IPS DF 6.9 (cell line): ENCODE measurements at regions not wholly inside any gene's neighbourhood (a gene's known extent, or its start where the extent isn't known, plus 50 kb on each side); places are given as distances from the start of the nearest gene placed in this dataset.

Source experiments
- DNase-seq: peaks from one replicate; pipeline ENCODE4 v3.0.0-alpha.2; 2013; ENCODE audit warnings: low read depth, low spot score
- H3K27ac ChIP-seq: one replicate; pipeline ENCODE4 v1.5.1; 2013; ENCODE audit warnings: low read length, control low read depth
- H3K27me3 ChIP-seq: 2 replicates; pipeline ENCODE4 v1.6.1; 2013; ENCODE audit warnings: mild to moderate bottlenecking, low read length; ENCODE audit not compliant: control insufficient read depth, insufficient read depth
- H3K36me3 ChIP-seq: 2 replicates; pipeline ENCODE4 v1.6.1; 2013; ENCODE audit warnings: low read length; ENCODE audit not compliant: control insufficient read depth, insufficient read depth
- H3K4me1 ChIP-seq: 2 replicates; pipeline ENCODE4 v1.6.1; 2013; ENCODE audit warnings: low read length; ENCODE audit not compliant: control insufficient read depth, insufficient read depth
- H3K4me3 ChIP-seq: 2 replicates; pipeline ENCODE4 v1.5.1; 2013; ENCODE audit warnings: mild to moderate bottlenecking, low read length
- H3K9me3 ChIP-seq: 2 replicates; pipeline ENCODE4 v1.6.1; 2013; ENCODE audit warnings: low read length, inconsistent platforms; ENCODE audit not compliant: control insufficient read depth, insufficient read depth
- WGBS: extraction: QIAGEN DNeasy Blood & Tissue Kit; methylation state at CpG from one replicate; pipeline ENCODE4 v1.1.7; 2013; ENCODE audit warnings: mixed read lengths, missing lambda C conversion rate; ENCODE audit not compliant: insufficient read length, insufficient coverage; 5-methylcytosine and 5-hydroxymethylcytosine counted together

- no peak overlapping the region for H3K27ac ChIP-seq
- no peak for DNase-seq
- no peak overlapping the region for H3K4me3 ChIP-seq
- no CpG with 5 or more reads among the region's 2 CpGs for WGBS
- no peaks in the 10 kb centered on the region for H3K27me3 ChIP-seq
- H3K36me3 ChIP-seq: no peaks in the 10 kb centered on the region
- H3K9me3 ChIP-seq: no peaks in the 10 kb centered on the region
- H3K4me1 ChIP-seq: no peaks in the 10 kb centered on the region
Measured at GRCh38 chr18:64264171-64264570, 115.3 kb upstream of the LINC00305 start.

- Histone ChIP-seq H3K4me3 (no peak overlapping the region), H3K4me1 (no peaks in the 10 kb centered on the region), H3K9me3 (no peaks in the 10 kb centered on the region), H3K36me3 (no peaks in the 10 kb centered on the region), H3K27ac (no peak overlapping the region), H3K27me3 (no peaks in the 10 kb centered on the region)
- WGBS: 100% methylated on average over 1 of the region's 2 CpGs
- no peak for DNase-seq
Measured at GRCh38 chr18:64260810-64261209, 111.9 kb upstream of the LINC00305 start.

GRCh38 chr18:64259871-64260270 lies 111.0 kb upstream of the LINC00305 start:
- no peaks in the 10 kb centered on the region for H3K9me3 ChIP-seq
- no peaks in the 10 kb centered on the region for H3K27me3 ChIP-seq
- WGBS: no CpG with 5 or more reads among the region's 4 CpGs
- no peak for DNase-seq
- no peak overlapping the region for H3K4me3 ChIP-seq
- H3K36me3 ChIP-seq: no peaks in the 10 kb centered on the region
- no peaks in the 10 kb centered on the region for H3K4me1 ChIP-seq
- H3K27ac ChIP-seq: no peak overlapping the region

GRCh38 chr18:64258111-64258650 lies 109.3 kb upstream of the LINC00305 start:
- H3K27ac ChIP-seq: no peak overlapping the region
- DNase-seq: no peak
- H3K36me3 ChIP-seq: no peaks in the 10 kb centered on the region
- no peaks in the 10 kb centered on the region for H3K9me3 ChIP-seq
- no peaks in the 10 kb centered on the region for H3K4me1 ChIP-seq
- no CpG with 5 or more reads among the region's 5 CpGs for WGBS
- H3K4me3 ChIP-seq: no peak overlapping the region
- no peaks in the 10 kb centered on the region for H3K27me3 ChIP-seq

GRCh38 chr18:64254399-64255093 lies 105.7 kb upstream of the LINC00305 start:
- Histone ChIP-seq H3K27me3 (no peaks in the 10 kb centered on the region), H3K36me3 (no peaks in the 10 kb centered on the region), H3K4me1 (no peaks in the 10 kb centered on the region), H3K27ac (no peak overlapping the region), H3K4me3 (no peak overlapping the region), H3K9me3 (no peaks in the 10 kb centered on the region)
- WGBS: no CpG with 5 or more reads among the region's 2 CpGs
- DNase-seq: no peak

GRCh38 chr18:64253873-64254272 lies 105.0 kb upstream of the LINC00305 start:
- DNase-seq: no peak
- no CpG with 5 or more reads among the region's 2 CpGs for WGBS
- no peaks in the 10 kb centered on the region for H3K27me3 ChIP-seq
- H3K27ac ChIP-seq: no peak overlapping the region
- no peaks in the 10 kb centered on the region for H3K36me3 ChIP-seq
- no peaks in the 10 kb centered on the region for H3K4me1 ChIP-seq
- no peaks in the 10 kb centered on the region for H3K9me3 ChIP-seq
- H3K4me3 ChIP-seq: no peak overlapping the region

GRCh38 chr18:64253222-64253621 lies 104.3 kb upstream of the LINC00305 start:
- Histone ChIP-seq H3K9me3 (no peaks in the 10 kb centered on the region), H3K36me3 (no peaks in the 10 kb centered on the region), H3K27ac (no peak overlapping the region), H3K4me3 (no peak overlapping the region), H3K4me1 (no peaks in the 10 kb centered on the region), H3K27me3 (no peaks in the 10 kb centered on the region)
- no CpG with 5 or more reads among the region's 4 CpGs for whole genome bisulfite sequencing
- no peak for DNase-seq

- Histone ChIP-seq H3K4me3 (no peak overlapping the region), H3K36me3 (no peaks in the 10 kb centered on the region), H3K4me1 (no peaks in the 10 kb centered on the region), H3K9me3 (no peaks in the 10 kb centered on the region), H3K27me3 (no peaks in the 10 kb centered on the region), H3K27ac (no peak overlapping the region)
- WGBS: no CpG with 5 or more reads among the region's 8 CpGs
- no peak for DNase-seq
Measured at GRCh38 chr18:64248836-64249235, 99.9 kb upstream of the LINC00305 start.

GRCh38 chr18:64245126-64245861 lies 96.4 kb upstream of the LINC00305 start:
- Histone ChIP-seq H3K9me3 (no peaks in the 10 kb centered on the region), H3K4me1 (no peaks in the 10 kb centered on the region), H3K36me3 (no peaks in the 10 kb centered on the region), H3K27ac (no peak overlapping the region), H3K27me3 (no peaks in the 10 kb centered on the region), H3K4me3 (no peak overlapping the region)
- WGBS: no CpG with 5 or more reads among the region's 2 CpGs
- DNase-seq: no peak

- H3K4me1 ChIP-seq: no peaks in the 10 kb centered on the region
- DNase-seq: peak; percentile 9
- no peaks in the 10 kb centered on the region for H3K27me3 ChIP-seq
- no peaks in the 10 kb centered on the region for H3K9me3 ChIP-seq
- H3K4me3 ChIP-seq: no peak overlapping the region
- no peak overlapping the region for H3K27ac ChIP-seq
- no peaks in the 10 kb centered on the region for H3K36me3 ChIP-seq
- WGBS: no CpG with 5 or more reads among the region's 4 CpGs
Measured at GRCh38 chr18:64244571-64244970, 95.7 kb upstream of the LINC00305 start.
